HG02943 (cell line): ENCODE measurements at regions not wholly inside any gene's neighbourhood (a gene's known extent, or its start where the extent isn't known, plus 50 kb on each side); places are given as distances from the start of the nearest gene placed in this dataset.

ENCODE experiments used
- ATAC-seq: cut with Tn5 transposase; IDR thresholded peaks from one replicate; pipeline ENCODE4 v1.9.1; 2021; ENCODE audit warnings: mild to moderate bottlenecking, low read depth, moderate library complexity; ENCODE audit not compliant: unreplicated experiment

GRCh38 chr6:157769776-157770426 lies 53.1 kb upstream of the SNX9 start:
- no peak for ATAC-seq

GRCh38 chr6:157770946-157771345 lies 52.1 kb upstream of the SNX9 start:
- ATAC-seq, result no peak

- ATAC-seq, result no peak
These were observed 50.2 kb upstream of the SNX9 start for GRCh38 chr6:157772820-157773219.
